ENCODE measurements at regions not wholly inside any gene's neighbourhood (a gene's known extent, or its start where the extent isn't known, plus 50 kb on each side); places are given as distances from the start of the nearest gene placed in this dataset.

GRCh38 chr17:69625474-69625873 is 211.0 kb downstream of the MAP2K6 start:
- TF ChIP-seq POLR2A (IDR thresholded peaks at IDR 0.05) = no peak
- TF ChIP-seq CTCF (IDR thresholded peaks at IDR 0.05) = no peak

Data from ovary (tissue), 3 donors.